Left ventricle myocardium superior (tissue), 1 donor: ENCODE measurements at regions not wholly inside any gene's neighbourhood (a gene's known extent, or its start where the extent isn't known, plus 50 kb on each side); places are given as distances from the start of the nearest gene placed in this dataset.
A peak's percentile ranks its signal among the peaks of the same experiment; 100 is the strongest.
"Not testable (repeated sequence)": the region's sequence is repeated elsewhere in the genome, so short reads cannot be mapped to it uniquely, and the experiment has no call there.

Experiments used
- ATAC-seq: fragments of 200-7000 bp; cut with Tn5 transposase; one replicate; pipeline ENCODE4 v1.9.1; 2020; ENCODE audit warnings: mild to moderate bottlenecking, moderate library complexity
- DNase-seq: peaks from one replicate; pipeline ENCODE4 v3.0.0-alpha.2; 2020
- intact Hi-C: fragments of 100-400 bp; cut with micrococcal nuclease; formaldehyde crosslinking; loops from one replicate; pipeline ENCODE4 v1.11.0; 2022
- donor health status: DM: no; HTN: yes; CAD: no; lungs with severe emphysema.

DNA sequence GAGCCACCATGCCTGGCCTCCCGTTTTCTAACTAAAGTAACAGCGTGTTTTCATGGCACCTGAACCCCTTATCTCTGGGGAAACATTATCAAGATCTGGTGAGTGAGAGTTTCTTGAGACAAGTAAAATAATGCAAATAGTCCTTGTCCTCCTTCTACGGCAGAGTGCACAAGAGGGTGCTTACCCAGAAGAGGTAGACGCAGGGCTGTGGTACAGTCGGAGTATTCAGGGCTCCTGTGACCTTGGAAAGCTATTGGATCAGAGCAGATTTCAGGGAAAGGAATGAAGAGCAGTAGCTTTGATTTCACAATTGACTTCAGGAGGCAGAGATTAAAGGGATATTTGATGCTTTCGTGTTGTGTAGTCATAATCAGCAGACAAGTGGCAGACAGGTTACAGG lies 269.1 kb downstream of the ZNF248 start:
- intact Hi-C loops, result no loop called here

DNA sequence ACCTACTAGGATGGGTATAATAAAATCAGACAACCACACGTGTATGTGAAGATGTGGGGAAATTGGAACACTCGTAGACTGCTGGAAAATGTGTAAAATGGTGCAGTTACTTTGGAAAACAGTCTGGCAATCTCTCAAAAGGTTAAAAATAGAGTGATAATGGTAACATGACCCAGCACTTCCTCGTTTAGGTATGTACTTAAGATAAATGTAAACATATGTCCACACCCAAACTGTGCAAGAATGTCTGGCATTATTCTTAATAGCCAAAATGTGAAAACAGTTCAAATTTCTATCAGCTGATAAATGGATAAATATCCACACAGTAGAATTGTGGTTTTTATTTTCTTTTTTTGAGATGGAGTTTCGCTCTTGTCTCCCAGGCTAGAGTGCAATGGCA lies 272.8 kb downstream of the ZNF248 start:
- no peak for ATAC-seq
- intact Hi-C loops, result no loop called here

More for the DNA sequence above, 269.1 kb downstream of the ZNF248 start:
- no peak for DNase-seq
- ATAC-seq, result no peak

DNA sequence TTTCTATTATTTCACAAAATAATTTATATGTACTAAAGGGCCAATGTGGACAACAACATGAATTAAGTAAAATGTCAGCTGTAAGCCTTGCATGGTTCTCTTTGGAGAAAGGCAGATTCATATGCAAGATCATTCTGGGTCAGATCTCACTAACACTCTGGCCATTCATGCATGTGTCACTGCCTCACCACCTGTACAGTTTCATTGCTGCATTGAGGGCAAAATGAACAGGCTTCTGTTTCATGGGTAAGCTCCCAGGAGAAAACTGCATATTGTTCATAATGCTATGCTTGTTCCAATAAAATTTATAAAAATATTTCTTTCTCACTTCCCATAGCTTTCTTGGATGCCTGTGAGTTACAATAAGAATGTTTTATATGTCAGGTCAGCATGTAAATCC lies 275.2 kb downstream of the ZNF248 start:
- DNase-seq, result no peak
- no peak for ATAC-seq
- intact Hi-C loops, result no loop called here

More for the DNA sequence above, 272.8 kb downstream of the ZNF248 start:
- no peak for DNase-seq

GRCh38 chr10:37576154-37576553 lies 281.3 kb downstream of the ZNF248 start:
- DNase-seq, result no peak
- intact Hi-C loops, result no loop called here
- ATAC-seq, result no peak

DNA sequence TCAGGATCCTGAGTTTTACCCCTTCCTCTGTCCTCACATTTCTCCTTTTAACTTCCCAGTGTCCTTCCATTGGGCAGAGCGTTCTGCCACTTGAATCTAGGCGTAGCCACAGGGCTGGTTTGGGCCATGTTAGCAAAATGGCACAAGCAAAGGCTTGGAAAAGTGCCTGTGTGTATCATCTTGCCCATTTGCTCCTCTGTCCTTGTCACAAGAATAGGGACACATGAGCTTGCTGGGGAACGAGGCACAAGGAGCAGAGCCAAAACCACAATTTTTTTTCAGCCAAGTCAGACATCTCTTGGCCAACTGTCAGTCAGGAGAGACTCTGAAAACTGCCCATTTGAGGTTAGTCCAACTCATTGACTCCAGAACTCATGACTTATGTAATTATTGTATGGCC lies 285.2 kb downstream of the ZNF248 start:
- intact Hi-C loops, result no loop called here
- no peak for DNase-seq
- ATAC-seq, result no peak

- DNase-seq (no peak), ATAC-seq (no peak)
- intact Hi-C loops, result no loop called here
Measured at GRCh38 chr10:37566332-37566731, 291.1 kb downstream of the ZNF248 start.

DNA sequence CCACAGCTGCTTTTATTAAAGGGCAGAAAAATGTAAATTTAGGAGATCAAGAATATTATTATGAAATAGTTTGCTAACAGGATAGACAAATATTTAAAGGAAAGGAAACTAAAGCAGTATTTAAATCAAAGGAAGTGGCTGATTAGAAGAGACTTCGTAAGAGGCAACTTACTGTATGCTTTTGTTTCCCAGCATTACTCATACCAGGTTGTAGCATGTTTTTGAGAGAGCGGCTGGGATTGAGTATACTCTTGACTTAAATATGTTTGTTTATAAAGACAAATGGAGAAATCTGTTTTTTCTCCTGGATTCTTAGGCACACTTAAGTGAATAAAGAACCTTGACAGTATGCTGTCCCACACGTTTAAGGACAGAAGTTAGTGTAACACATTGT lies 293.7 kb downstream of the ZNF248 start:
- no peak for DNase-seq
- intact Hi-C loops, result no loop called here

DNA sequence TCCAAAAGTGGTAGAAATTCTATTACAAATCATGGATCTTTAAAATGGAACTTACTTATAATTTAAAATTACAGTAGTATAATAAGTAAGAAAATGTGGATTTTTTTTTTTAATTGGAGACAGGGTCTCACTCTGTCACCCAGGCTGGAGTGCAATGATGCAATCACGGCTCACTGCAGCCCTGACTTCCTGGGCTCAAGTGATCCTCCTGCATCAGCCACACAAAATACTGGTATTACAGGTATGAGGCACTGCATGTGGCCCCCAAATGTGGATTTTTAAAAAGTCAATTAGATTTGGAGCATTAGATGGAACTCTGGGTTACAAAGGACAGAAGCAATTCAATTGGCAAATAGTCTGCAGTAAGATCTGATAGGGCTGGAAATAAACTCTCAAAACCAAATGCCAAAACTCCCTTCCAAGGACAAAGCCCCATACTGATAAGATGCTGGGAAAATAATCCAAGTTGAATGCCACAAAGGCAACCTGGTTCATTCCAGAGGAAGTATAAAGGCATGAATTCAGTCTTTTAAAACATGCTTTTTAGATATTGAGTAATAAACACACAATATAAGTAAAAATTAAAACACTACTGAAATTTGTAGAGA lies 294.2 kb downstream of the ZNF248 start:
- no peak for ATAC-seq

More for the DNA sequence above, 293.7 kb downstream of the ZNF248 start:
- no peak for ATAC-seq

GRCh38 chr10:37552881-37553280 lies 304.5 kb downstream of the ZNF248 start:
- ATAC-seq, result peak; percentile 54
- intact Hi-C loops, result no loop called here
- DNase-seq, result no peak

More for the DNA sequence above, 294.2 kb downstream of the ZNF248 start:
- intact Hi-C loops, result no loop called here
- DNase-seq, result no peak

DNA sequence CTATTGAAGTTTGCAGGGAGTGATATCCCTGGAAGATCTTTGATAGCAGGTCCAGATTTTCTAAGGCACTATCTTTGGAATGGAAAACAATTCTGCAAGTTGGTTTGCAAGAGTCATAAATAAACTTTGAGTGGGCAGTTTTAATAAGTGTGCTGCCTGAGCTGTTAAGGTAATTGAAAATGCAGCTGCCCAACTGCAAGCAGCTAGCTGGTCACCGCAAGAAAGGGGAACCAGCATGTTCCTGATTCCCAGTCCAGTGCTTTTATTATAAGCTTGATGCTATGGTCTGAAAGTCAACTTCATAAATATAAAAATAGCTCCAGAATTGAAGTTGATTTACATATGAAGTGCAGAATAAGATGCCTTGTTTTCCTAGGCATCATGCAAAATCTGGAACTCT lies 308.4 kb downstream of the ZNF248 start:
- DNase-seq (no peak), ATAC-seq (no peak)
- intact Hi-C loops, result no loop called here

- intact Hi-C loops, result no loop called here
Measured at GRCh38 chr10:37535459-37536246, 321.8 kb downstream of the ZNF248 start.

DNA sequence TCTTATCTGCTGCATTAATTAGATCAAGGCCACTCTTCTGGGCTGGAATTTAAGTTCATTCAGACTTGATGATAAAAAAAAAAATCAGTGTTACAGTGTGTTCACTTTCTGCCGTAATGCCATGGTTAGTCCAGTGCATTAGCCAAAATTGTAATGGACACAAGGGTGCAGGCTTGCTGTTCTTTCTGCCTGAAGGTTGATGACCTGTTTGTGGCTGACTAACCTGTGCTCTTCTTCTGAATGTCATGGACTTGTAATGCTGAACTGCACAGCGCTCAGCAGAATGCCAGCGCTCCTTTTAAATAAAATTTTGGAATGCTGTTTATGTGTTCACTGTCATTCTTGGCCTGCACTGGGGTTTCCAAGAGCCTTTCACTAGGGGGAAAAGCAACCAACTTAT lies 323.2 kb downstream of the ZNF248 start:
- DNase-seq (no peak), ATAC-seq (no peak)
- intact Hi-C loops, result no loop called here

More at GRCh38 chr10:37535459-37536246, 321.8 kb downstream of the ZNF248 start:
- no peak for ATAC-seq
- no peak for DNase-seq

DNA sequence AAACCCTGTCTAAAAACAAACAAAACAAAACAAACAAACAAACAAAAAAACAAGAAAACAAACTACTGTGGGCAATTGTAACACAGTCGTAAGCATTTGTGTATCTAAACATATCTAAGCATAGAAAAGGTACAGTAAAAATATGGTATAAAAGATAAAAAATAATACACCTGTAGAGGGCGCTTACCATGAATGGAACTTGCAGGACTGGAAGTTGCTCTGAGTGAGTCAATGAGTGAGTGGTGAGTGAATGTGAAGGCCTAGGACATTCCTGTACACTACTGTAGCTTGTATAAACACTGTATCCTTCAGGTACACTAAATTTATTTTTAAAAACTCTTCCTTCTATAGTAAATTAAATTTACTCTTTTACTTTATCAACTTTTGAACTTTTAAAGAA lies 332.0 kb downstream of the ZNF248 start:
- DNase-seq, intact Hi-C loops, ATAC-seq: not testable (repeated sequence)

GRCh38 chr10:37520488-37520887 lies 336.9 kb downstream of the ZNF248 start:
- DNase-seq (no peak), ATAC-seq (peak; percentile 84)
- intact Hi-C loops, result no loop called here

DNA sequence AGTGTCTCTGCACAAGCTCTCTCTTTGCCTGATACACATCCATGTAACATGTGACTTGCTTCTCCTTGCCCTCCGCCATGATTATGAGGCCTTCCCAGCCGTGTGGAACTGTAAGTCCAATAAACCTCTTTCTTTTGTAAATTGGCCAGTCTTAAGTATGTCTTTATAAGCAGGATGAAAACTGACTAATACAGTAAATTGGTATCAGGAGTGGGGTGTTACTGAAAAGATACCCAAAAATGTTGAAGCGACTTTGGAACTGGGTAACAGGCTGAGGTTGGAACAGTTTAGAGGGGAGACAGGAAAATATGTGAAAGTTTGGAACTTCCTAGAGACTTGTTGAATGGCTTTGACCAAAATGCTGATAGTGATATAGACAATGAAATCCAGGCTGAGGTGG lies 346.9 kb downstream of the ZNF248 start:
- DNase-seq, intact Hi-C loops, ATAC-seq: not testable (repeated sequence)

GRCh38 chr10:37496061-37496460 lies 361.3 kb downstream of the ZNF248 start:
- no peak for ATAC-seq
- intact Hi-C loops, result no loop called here

DNA sequence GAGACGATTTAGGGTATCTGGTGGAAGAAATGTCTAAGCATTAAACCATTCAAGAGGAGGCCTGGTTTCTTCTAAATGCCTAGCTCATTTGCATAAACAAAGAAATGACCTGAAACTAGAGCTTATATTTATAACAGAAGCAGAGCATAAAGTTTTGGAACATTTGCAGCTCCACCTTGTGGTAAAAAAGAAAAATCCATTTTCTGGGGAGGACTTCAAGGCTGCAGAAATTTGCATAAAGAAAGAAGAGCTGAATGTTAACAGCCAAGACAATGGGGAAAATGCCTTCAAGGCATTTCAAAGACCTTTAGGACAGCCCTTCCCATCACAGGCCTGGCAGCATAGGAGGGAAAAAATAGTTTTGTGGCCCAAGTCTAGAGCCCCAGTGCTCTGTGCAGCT lies 362.0 kb downstream of the ZNF248 start:
- ATAC-seq (no peak), DNase-seq (no peak)
- intact Hi-C loops, result no loop called here

More at GRCh38 chr10:37496061-37496460, 361.3 kb downstream of the ZNF248 start:
- no peak for DNase-seq

DNA sequence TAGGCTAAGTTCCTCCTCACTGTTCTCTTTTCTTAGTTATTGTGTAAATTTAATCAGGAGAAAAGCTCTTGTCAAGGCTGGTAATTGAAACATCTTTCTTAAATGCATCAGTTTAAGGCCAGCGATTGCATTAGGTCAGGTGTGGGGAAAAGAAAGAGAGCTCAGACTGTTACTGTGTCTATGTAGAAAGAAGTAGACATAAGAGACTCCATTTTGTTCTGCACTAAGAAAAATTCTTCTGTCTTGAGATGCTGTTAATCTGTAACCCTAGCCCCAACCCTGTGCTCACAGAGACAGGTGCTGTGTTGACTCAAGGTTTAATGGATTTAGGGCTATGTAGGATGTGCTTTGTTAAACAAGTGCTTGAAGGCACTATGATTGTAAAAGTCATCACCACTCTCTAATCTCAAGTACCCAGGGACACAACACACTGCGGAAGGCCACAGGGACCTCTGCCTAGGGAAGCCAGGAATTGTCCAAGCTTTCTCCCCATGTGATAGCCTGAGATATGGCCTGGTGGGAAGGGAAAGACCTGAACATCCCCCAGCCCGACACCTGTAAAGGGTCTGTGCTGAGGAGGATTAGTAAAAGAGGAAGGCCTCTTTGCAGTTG lies 364.1 kb downstream of the ZNF248 start:
- ATAC-seq, DNase-seq, intact Hi-C loops: not testable (repeated sequence)

GRCh38 chr10:37490266-37490665 lies 364.9 kb downstream of the ANKRD30A start:
- DNase-seq (no peak), ATAC-seq (no peak)
- intact Hi-C loops, result no loop called here

GRCh38 chr10:37489658-37490003 lies 364.2 kb downstream of the ANKRD30A start:
- ATAC-seq (no peak), DNase-seq (no peak)
- intact Hi-C loops, result no loop called here
